HCT116 (cell line): ENCODE measurements at regions not wholly inside any gene's neighbourhood (a gene's known extent, or its start where the extent isn't known, plus 50 kb on each side); places are given as distances from the start of the nearest gene placed in this dataset.

Experiments
- ATAC-seq: fragments of 200-7000 bp; cut with Tn5 transposase; 2 replicates; pipeline ENCODE4 v1.9.1; 2020; ENCODE audit warnings: mild to moderate bottlenecking, moderate library complexity
- BruUV-seq: library from RNA; stranded (reverse); fragments of 400-500 nt; replicated peaks from 2 replicates; lab custom pipeline; 2021; lab: Mats Ljungman, UMichigan
- CTCF ChIA-PET: fragments of 300-600 bp; sonication (Branson Sonifier 250); formaldehyde crosslinking; loops from one replicate; lab custom pipeline; 2021; ENCODE audit warnings: antibody characterized with exemption; lab: Charles Lee
- POLR2A ChIA-PET: fragments of 300-600, 350-600 bp; sonication (Branson Sonifier 250); formaldehyde crosslinking; loops from one replicate; lab custom pipeline; 2021; ENCODE audit warnings: antibody characterized with exemption; lab: Charles Lee
- RAD21 ChIA-PET, 2 experiments: fragments of 300-600 bp; sonication (Branson Sonifier 250); formaldehyde crosslinking; loops; one replicate each; lab custom pipeline; 2023; ENCODE audit warnings: low total read pairs in 2 of 2; ENCODE audit not compliant: uncharacterized antibody in 2 of 2, unreplicated experiment in 2 of 2, low non-redundant PET in 1 of 2; lab: Charles Lee
- DNase-seq: peaks from one replicate; pipeline ENCODE4 v3.0.0-alpha.2; 2010; ENCODE audit warnings: low read depth, low spot score
- H2AFZ ChIP-seq: fragments of 200-600 bp; shearing (Covaris generic), sonication (generic); 2 replicates; pipeline ENCODE4 v1.6.1; 2017; ENCODE audit warnings: low read depth, mixed run types, mixed read lengths, antibody characterized with exemption, low read length; ENCODE audit not compliant: poor library complexity, severe bottlenecking
- H3K27ac ChIP-seq: 2 replicates; pipeline ENCODE4 v1.5.1; 2012; ENCODE audit warnings: low read depth, low read length
- H3K27me3 ChIP-seq: fragments of 200-600 bp; sonication (generic); 2 replicates; pipeline ENCODE4 v1.6.1; 2016; ENCODE audit warnings: mixed run types, low read length, mixed read lengths; ENCODE audit not compliant: insufficient read depth
- H3K36me3 ChIP-seq, 2 experiments: fragments of 200-500 bp in 1 of 2; fragments of 200-600 bp in 1 of 2; sonication (Bioruptor generic) in 1 of 2; sonication (generic) in 1 of 2; 2 replicates each; pipeline versions ENCODE4 v1.5.1 to v1.6.1; 2014 to 2016; ENCODE audit warnings: low read length in 2 of 2, inconsistent platforms in 1 of 2, mixed read lengths in 1 of 2, mixed run types in 1 of 2; ENCODE audit not compliant: insufficient read depth in 2 of 2, control insufficient read depth in 1 of 2
- H3K4me1 ChIP-seq, 2 experiments: fragments of 200-600 bp in 1 of 2; sonication (generic) in 1 of 2; 2 replicates each; pipeline versions ENCODE4 v1.5.1 to v1.6.1; 2012 to 2017; ENCODE audit warnings: low read length in 2 of 2, inconsistent platforms in 1 of 2, mild to moderate bottlenecking in 1 of 2, mixed read lengths in 1 of 2, mixed run types in 1 of 2, moderate library complexity in 1 of 2; ENCODE audit not compliant: insufficient read depth in 2 of 2, control insufficient read depth in 1 of 2
- H3K4me2 ChIP-seq: fragments of 200-600 bp; sonication (generic); 2 replicates; pipeline ENCODE4 v1.6.1; 2017; ENCODE audit warnings: mixed run types, low read length, mixed read lengths
- H3K4me3 ChIP-seq, 2 experiments: fragments of 200-600 bp in 1 of 2; sonication (generic) in 1 of 2; replicated peaks in 1 of 2; 2 replicates each; pipeline ENCODE4 v1.5.1; 2011 to 2016; ENCODE audit warnings: low read length in 2 of 2, control low read depth in 1 of 2, low read depth in 1 of 2, mild to moderate bottlenecking in 1 of 2, mixed read lengths in 1 of 2, mixed run types in 1 of 2
- H3K79me2 ChIP-seq: fragments of 200-600 bp; sonication (generic); 2 replicates; pipeline ENCODE4 v1.6.1; 2017; ENCODE audit warnings: mild to moderate bottlenecking, mixed run types, low read length, moderate library complexity, mixed read lengths; ENCODE audit not compliant: insufficient read depth
- H3K9ac ChIP-seq: fragments of 200-600 bp; sonication (generic); 2 replicates; pipeline ENCODE4 v1.6.1; 2016; ENCODE audit warnings: low read length, mixed read lengths
- H3K9me2 ChIP-seq: fragments of 200-600 bp; sonication (generic), shearing (Covaris generic); 2 replicates; pipeline ENCODE4 v1.6.1; 2017; ENCODE audit warnings: mixed run types, mild to moderate bottlenecking, moderate library complexity; ENCODE audit not compliant: insufficient read depth
- H3K9me3 ChIP-seq, 2 experiments: fragments of 200-500 bp in 1 of 2; fragments of 200-600 bp in 1 of 2; sonication (Bioruptor generic) in 1 of 2; sonication (generic) in 1 of 2; 2 replicates each; pipeline ENCODE4 v1.6.1; 2014 to 2017; ENCODE audit warnings: low read length in 2 of 2, mixed read lengths in 2 of 2, inconsistent platforms in 1 of 2, low read depth in 1 of 2, mild to moderate bottlenecking in 1 of 2, mixed run types in 1 of 2, moderate library complexity in 1 of 2; ENCODE audit not compliant: control insufficient read depth in 1 of 2, insufficient read depth in 1 of 2
- H4K20me1 ChIP-seq: fragments of 200-600 bp; sonication (generic), shearing (Covaris generic); 2 replicates; pipeline ENCODE4 v1.6.1; 2017; ENCODE audit warnings: mixed run types, mild to moderate bottlenecking, moderate library complexity; ENCODE audit not compliant: insufficient read depth
- ATF3 ChIP-seq: IDR thresholded peaks from 2 replicates; pipeline ENCODE4 v1.6.1; 2012
- CEBPB ChIP-seq: IDR thresholded peaks from 2 replicates; pipeline ENCODE4 v1.6.1; 2012; ENCODE audit warnings: low read depth
- CTCF ChIP-seq, 3 experiments: fragments of 200-600 bp in 1 of 3; sonication (generic) in 1 of 3; IDR thresholded peaks in 2 of 3; conservative IDR thresholded peaks in 1 of 3; 2 replicates each; pipeline ENCODE4 v1.5.1; 2012 to 2017; ENCODE audit warnings: low read depth in 2 of 3, low read length in 2 of 3, antibody characterized with exemption in 1 of 3, borderline replicate concordance in 1 of 3, control low read depth in 1 of 3, mild to moderate bottlenecking in 1 of 3, mixed read lengths in 1 of 3, mixed run types in 1 of 3, moderate library complexity in 1 of 3; ENCODE audit not compliant: insufficient read depth in 1 of 3
- EGR1 ChIP-seq: IDR thresholded peaks from 2 replicates; pipeline ENCODE4 v1.6.1; 2012; ENCODE audit warnings: low read depth
- ELF1 ChIP-seq: IDR thresholded peaks from 2 replicates; pipeline ENCODE4 v1.6.1; 2012; ENCODE audit warnings: low read depth, borderline replicate concordance
- EZH2 ChIP-seq: fragments of 200-600 bp; sonication (generic); IDR thresholded peaks from 2 replicates; pipeline ENCODE4 v1.6.1; 2017; ENCODE audit warnings: antibody characterized with exemption, mixed run types
- FOSL1 ChIP-seq: IDR thresholded peaks from 2 replicates; pipeline ENCODE4 v1.6.1; 2012; ENCODE audit warnings: low read depth
- JUND ChIP-seq: IDR thresholded peaks from 2 replicates; pipeline ENCODE4 v1.6.1; 2012
- POLR2A ChIP-seq: IDR thresholded peaks from 2 replicates; pipeline ENCODE4 v1.7.0; 2011; ENCODE audit warnings: borderline replicate concordance; ENCODE audit not compliant: insufficient read depth, insufficient read length; ENCODE audit errors: extremely low read depth
- POLR2AphosphoS5 ChIP-seq: IDR thresholded peaks from 2 replicates; pipeline ENCODE4 v1.6.1; 2011; ENCODE audit warnings: mild to moderate bottlenecking, low read depth, low read length, moderate library complexity
- RAD21 ChIP-seq: IDR thresholded peaks from 2 replicates; pipeline ENCODE4 v1.6.1; 2012; ENCODE audit warnings: low read depth, mild to moderate bottlenecking
- REST ChIP-seq: IDR thresholded peaks from 2 replicates; pipeline ENCODE4 v1.6.1; 2012; ENCODE audit warnings: low read depth
- SP1 ChIP-seq: IDR thresholded peaks from 2 replicates; pipeline ENCODE4 v1.6.1; 2012; ENCODE audit warnings: low read depth
- SRF ChIP-seq: IDR thresholded peaks from 2 replicates; pipeline ENCODE4 v1.6.1; 2012; ENCODE audit warnings: low read depth
- YY1 ChIP-seq: IDR thresholded peaks from 2 replicates; pipeline ENCODE4 v1.6.1; 2011; ENCODE audit warnings: low read length, low read depth, moderate library complexity, mild to moderate bottlenecking; ENCODE audit not compliant: insufficient replicate concordance; ENCODE audit errors: extremely low read depth
- ZFX ChIP-seq: fragments of 450-650 bp; IDR thresholded peaks from 2 replicates; pipeline ENCODE4 v1.6.1; 2017
- ZNF274 ChIP-seq: fragments of 200-500 bp; sonication (Bioruptor generic); IDR thresholded peaks from 2 replicates; pipeline ENCODE4 v1.6.1; 2014; ENCODE audit warnings: mild to moderate bottlenecking, low read depth, low read length, inconsistent platforms
- intact Hi-C: fragments of 100-400 bp; cut with micrococcal nuclease; formaldehyde crosslinking; loops from 2 replicates; pipeline ENCODE4 v1.10.0; 2022
- TF ChIP-seq, protein P1 (sequence below): IDR thresholded peaks from 2 replicates; pipeline ENCODE4 v1.6.1; 2011; ENCODE audit warnings: mild to moderate bottlenecking, low read length, moderate library complexity; ENCODE audit not compliant: insufficient replicate concordance; ENCODE audit errors: extremely low read depth
- TF ChIP-seq, protein P2 (sequence below): IDR thresholded peaks from 2 replicates; pipeline ENCODE4 v1.6.1; 2012

- BruUV-seq = no TSS peak
- TF ChIP-seq JUND (no peak), REST (no peak), SRF (no peak), EGR1 (no peak), ELF1 (no peak), POLR2A (no peak), ATF3 (no peak), CEBPB (no peak), FOSL1 (no peak), CTCF (IDR thresholded peaks at IDR 0.05 in 2 of 3, conservative IDR thresholded peaks at IDR 0.05 in 1 of 3; ENCODE audit: borderline replicate concordance in 1 of 3, insufficient read depth in 1 of 3, low read depth in 2 of 3, low read length in 2 of 3) (no peak), SP1 (no peak), ZNF274 (no peak), RAD21 (no peak), POLR2AphosphoS5 (no peak), YY1 (no peak), ZFX (no peak), EZH2 (no peak)
- TF ChIP-seq, protein P1, sequence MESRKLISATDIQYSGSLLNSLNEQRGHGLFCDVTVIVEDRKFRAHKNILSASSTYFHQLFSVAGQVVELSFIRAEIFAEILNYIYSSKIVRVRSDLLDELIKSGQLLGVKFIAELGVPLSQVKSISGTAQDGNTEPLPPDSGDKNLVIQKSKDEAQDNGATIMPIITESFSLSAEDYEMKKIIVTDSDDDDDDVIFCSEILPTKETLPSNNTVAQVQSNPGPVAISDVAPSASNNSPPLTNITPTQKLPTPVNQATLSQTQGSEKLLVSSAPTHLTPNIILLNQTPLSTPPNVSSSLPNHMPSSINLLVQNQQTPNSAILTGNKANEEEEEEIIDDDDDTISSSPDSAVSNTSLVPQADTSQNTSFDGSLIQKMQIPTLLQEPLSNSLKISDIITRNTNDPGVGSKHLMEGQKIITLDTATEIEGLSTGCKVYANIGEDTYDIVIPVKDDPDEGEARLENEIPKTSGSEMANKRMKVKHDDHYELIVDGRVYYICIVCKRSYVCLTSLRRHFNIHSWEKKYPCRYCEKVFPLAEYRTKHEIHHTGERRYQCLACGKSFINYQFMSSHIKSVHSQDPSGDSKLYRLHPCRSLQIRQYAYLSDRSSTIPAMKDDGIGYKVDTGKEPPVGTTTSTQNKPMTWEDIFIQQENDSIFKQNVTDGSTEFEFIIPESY = no peak
- TF ChIP-seq, protein P2, sequence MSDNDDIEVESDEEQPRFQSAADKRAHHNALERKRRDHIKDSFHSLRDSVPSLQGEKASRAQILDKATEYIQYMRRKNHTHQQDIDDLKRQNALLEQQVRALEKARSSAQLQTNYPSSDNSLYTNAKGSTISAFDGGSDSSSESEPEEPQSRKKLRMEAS = no peak
- H3K79me2 ChIP-seq = no peaks in the 10 kb centered on the region
- no peak overlapping the region for H3K4me2 ChIP-seq
- no peaks in the 10 kb centered on the region for H3K36me3 ChIP-seq
- no peaks in the 10 kb centered on the region for H3K27me3 ChIP-seq
- intact Hi-C loops = no loop called here
- H2AFZ ChIP-seq = no peak overlapping the region
- CTCF ChIA-PET = no interaction called here
- POLR2A ChIA-PET = no interaction called here
- DNase-seq (no peak), ATAC-seq (no peak)
- no peaks in the 10 kb centered on the region for H3K9me2 ChIP-seq
- no peaks in the 10 kb centered on the region for H4K20me1 ChIP-seq
- RAD21 ChIA-PET = no interaction called here
- no peak overlapping the region for H3K9ac ChIP-seq
- no peaks in the 10 kb centered on the region for H3K9me3 ChIP-seq
- no peak overlapping the region for H3K27ac ChIP-seq
- no peak overlapping the region for H3K4me3 ChIP-seq
- no peaks in the 10 kb centered on the region for H3K4me1 ChIP-seq
These were observed 591.2 kb downstream of the PPP4R3C start for GRCh38 chrX:26871967-26872366.
